CD4-positive, alpha-beta T cell treated with Interleukin-15 for 1 hour (primary cell): ENCODE measurements at regions not wholly inside any gene's neighbourhood (a gene's known extent, or its start where the extent isn't known, plus 50 kb on each side); places are given as distances from the start of the nearest gene placed in this dataset.

ENCODE experiments used
- DNase-seq: peaks from one replicate; pipeline ENCODE4 v3.0.0-alpha.2; 2020

- no peak for DNase-seq
Measured at GRCh38 chr7:106776618-106777347, 88.3 kb upstream of the PIK3CG start.

GRCh38 chr7:106777674-106778299, 87.3 kb upstream of the PIK3CG start:
- DNase-seq = no peak

GRCh38 chr7:106778656-106779250, 86.3 kb upstream of the PIK3CG start:
- DNase-seq = no peak

GRCh38 chr7:106779877-106780276, 85.2 kb upstream of the PIK3CG start:
- no peak for DNase-seq

- no peak for DNase-seq
Measured at GRCh38 chr7:106781007-106781406, 84.1 kb upstream of the PIK3CG start.

- no peak for DNase-seq
Measured at GRCh38 chr7:106781828-106782544, 83.1 kb upstream of the PIK3CG start.

- DNase-seq = no peak
Measured at GRCh38 chr7:106783286-106783685, 81.8 kb upstream of the PIK3CG start.

- no peak for DNase-seq
Measured at GRCh38 chr7:106788637-106789036, 76.4 kb upstream of the PIK3CG start.

GRCh38 chr7:106791526-106791925, 73.6 kb upstream of the PIK3CG start:
- DNase-seq = no peak

GRCh38 chr7:106792233-106792926, 72.7 kb upstream of the PIK3CG start:
- no peak for DNase-seq

- no peak for DNase-seq
Measured at GRCh38 chr7:106793015-106793975, 71.8 kb upstream of the PIK3CG start.

- DNase-seq = no peak
Measured at GRCh38 chr7:106794276-106795083, 70.6 kb upstream of the PIK3CG start.

- no peak for DNase-seq
Measured at GRCh38 chr7:106795084-106795876, 69.8 kb upstream of the PIK3CG start.

- no peak for DNase-seq
Measured at GRCh38 chr7:106795877-106796231, 69.2 kb upstream of the PIK3CG start.

- DNase-seq = no peak
Measured at GRCh38 chr7:106797937-106798336, 67.1 kb upstream of the PIK3CG start.

- DNase-seq = no peak
Measured at GRCh38 chr7:106802589-106802988, 62.5 kb upstream of the PIK3CG start.

GRCh38 chr7:106806556-106806955, 58.5 kb upstream of the PIK3CG start:
- no peak for DNase-seq

GRCh38 chr7:106807474-106807873, 57.6 kb upstream of the PIK3CG start:
- DNase-seq = no peak

- DNase-seq = no peak
Measured at GRCh38 chr7:106808967-106809635, 56.0 kb upstream of the PIK3CG start.

- no peak for DNase-seq
Measured at GRCh38 chr7:106811472-106811871, 53.6 kb upstream of the PIK3CG start.
